Ishikawa (cell line): ENCODE measurements at regions not wholly inside any gene's neighbourhood (a gene's known extent, or its start where the extent isn't known, plus 50 kb on each side); places are given as distances from the start of the nearest gene placed in this dataset.

Source experiments
- CEBPB ChIP-seq: IDR thresholded peaks from 2 replicates; pipeline ENCODE4 v1.6.1; 2012
- EGR1 ChIP-seq: IDR thresholded peaks from 2 replicates; pipeline ENCODE4 v1.6.1; 2012
- EP300 ChIP-seq: IDR thresholded peaks from 2 replicates; pipeline ENCODE4 v1.6.1; 2012; ENCODE audit warnings: borderline replicate concordance
- FOXM1 ChIP-seq: IDR thresholded peaks from 2 replicates; pipeline ENCODE4 v1.6.1; 2012; ENCODE audit warnings: low read depth, borderline replicate concordance
- NFIC ChIP-seq: IDR thresholded peaks from 2 replicates; pipeline ENCODE4 v1.6.1; 2012
- RAD21 ChIP-seq: IDR thresholded peaks from 2 replicates; pipeline ENCODE4 v1.6.1; 2012; ENCODE audit warnings: low read depth
- TAF1 ChIP-seq: IDR thresholded peaks from 2 replicates; pipeline ENCODE4 v1.6.1; 2012; ENCODE audit warnings: low read depth, mild to moderate bottlenecking
- TEAD4 ChIP-seq: IDR thresholded peaks from 2 replicates; pipeline ENCODE4 v1.6.1; 2012
- YY1 ChIP-seq: IDR thresholded peaks from 2 replicates; pipeline ENCODE4 v1.6.1; 2012; ENCODE audit warnings: low read depth
- ZBTB7A ChIP-seq: IDR thresholded peaks from 2 replicates; pipeline ENCODE4 v1.6.1; 2012; ENCODE audit warnings: low read depth
- TF ChIP-seq, protein P1 (sequence below): IDR thresholded peaks from 2 replicates; pipeline ENCODE4 v1.6.1; 2012
- TF ChIP-seq, protein P2 (sequence below): IDR thresholded peaks from 2 replicates; pipeline ENCODE4 v1.6.1; 2012
- TF ChIP-seq, protein P3 (sequence below): IDR thresholded peaks from 2 replicates; pipeline ENCODE4 v1.6.1; 2012; ENCODE audit warnings: low read depth, mild to moderate bottlenecking

DNA sequence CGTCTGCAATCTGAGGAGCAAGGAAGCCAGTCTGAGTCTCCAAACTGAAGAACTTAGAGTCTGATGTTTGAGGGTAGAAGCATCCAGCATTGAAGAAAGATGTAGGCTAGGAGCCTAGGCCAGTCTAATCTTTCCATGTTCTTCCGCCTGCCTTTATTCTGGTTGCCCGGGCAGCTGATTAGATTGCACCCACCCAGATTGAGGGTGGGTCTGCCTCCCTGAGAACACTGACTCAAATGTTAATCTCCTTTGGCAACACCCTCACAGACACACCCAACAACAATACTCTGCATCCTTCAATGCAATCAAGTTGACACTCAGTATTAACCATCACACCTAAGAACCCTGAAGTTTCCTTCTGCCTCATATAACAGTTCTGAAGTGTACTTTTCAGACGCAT, 350.1 kb downstream of the RFPL4B start:
- no peak for TF ChIP-seq YY1
- TF ChIP-seq CEBPB, result no peak
- no peak for TF ChIP-seq TAF1
- no peak for TF ChIP-seq ZBTB7A
- TF ChIP-seq FOXM1, result no peak
- TF ChIP-seq EGR1, result no peak
- no peak for TF ChIP-seq NFIC
- TF ChIP-seq, protein P1, sequence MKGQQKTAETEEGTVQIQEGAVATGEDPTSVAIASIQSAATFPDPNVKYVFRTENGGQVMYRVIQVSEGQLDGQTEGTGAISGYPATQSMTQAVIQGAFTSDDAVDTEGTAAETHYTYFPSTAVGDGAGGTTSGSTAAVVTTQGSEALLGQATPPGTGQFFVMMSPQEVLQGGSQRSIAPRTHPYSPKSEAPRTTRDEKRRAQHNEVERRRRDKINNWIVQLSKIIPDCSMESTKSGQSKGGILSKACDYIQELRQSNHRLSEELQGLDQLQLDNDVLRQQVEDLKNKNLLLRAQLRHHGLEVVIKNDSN, result no peak
- no peak for TF ChIP-seq RAD21
- TF ChIP-seq, protein P2, sequence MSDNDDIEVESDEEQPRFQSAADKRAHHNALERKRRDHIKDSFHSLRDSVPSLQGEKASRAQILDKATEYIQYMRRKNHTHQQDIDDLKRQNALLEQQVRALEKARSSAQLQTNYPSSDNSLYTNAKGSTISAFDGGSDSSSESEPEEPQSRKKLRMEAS, result no peak
- no peak for TF ChIP-seq EP300
- no peak for TF ChIP-seq TEAD4
- TF ChIP-seq, protein P3, sequence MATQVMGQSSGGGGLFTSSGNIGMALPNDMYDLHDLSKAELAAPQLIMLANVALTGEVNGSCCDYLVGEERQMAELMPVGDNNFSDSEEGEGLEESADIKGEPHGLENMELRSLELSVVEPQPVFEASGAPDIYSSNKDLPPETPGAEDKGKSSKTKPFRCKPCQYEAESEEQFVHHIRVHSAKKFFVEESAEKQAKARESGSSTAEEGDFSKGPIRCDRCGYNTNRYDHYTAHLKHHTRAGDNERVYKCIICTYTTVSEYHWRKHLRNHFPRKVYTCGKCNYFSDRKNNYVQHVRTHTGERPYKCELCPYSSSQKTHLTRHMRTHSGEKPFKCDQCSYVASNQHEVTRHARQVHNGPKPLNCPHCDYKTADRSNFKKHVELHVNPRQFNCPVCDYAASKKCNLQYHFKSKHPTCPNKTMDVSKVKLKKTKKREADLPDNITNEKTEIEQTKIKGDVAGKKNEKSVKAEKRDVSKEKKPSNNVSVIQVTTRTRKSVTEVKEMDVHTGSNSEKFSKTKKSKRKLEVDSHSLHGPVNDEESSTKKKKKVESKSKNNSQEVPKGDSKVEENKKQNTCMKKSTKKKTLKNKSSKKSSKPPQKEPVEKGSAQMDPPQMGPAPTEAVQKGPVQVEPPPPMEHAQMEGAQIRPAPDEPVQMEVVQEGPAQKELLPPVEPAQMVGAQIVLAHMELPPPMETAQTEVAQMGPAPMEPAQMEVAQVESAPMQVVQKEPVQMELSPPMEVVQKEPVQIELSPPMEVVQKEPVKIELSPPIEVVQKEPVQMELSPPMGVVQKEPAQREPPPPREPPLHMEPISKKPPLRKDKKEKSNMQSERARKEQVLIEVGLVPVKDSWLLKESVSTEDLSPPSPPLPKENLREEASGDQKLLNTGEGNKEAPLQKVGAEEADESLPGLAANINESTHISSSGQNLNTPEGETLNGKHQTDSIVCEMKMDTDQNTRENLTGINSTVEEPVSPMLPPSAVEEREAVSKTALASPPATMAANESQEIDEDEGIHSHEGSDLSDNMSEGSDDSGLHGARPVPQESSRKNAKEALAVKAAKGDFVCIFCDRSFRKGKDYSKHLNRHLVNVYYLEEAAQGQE, result no peak
